ENCODE measurements at regions not wholly inside any gene's neighbourhood (a gene's known extent, or its start where the extent isn't known, plus 50 kb on each side); places are given as distances from the start of the nearest gene placed in this dataset.
A peak's percentile ranks its signal among the peaks of the same experiment; 100 is the strongest.

- H3K4me1 ChIP-seq: peaks cover 3 to 9% (median 5%) of the 10 kb centered on the region in 4 donors
- WGBS, 5 donors: 86 to 96% (median 92%) methylated on average over 18 to 28 of the region's 28 CpGs
- H3K9me3 ChIP-seq: no peaks in the 10 kb centered on the region
- TF ChIP-seq POLR2AphosphoS5 (IDR thresholded peaks at IDR 0.05) (no peak), EP300 (IDR thresholded peaks at IDR 0.05) (no peak), POLR2A (IDR thresholded peaks at IDR 0.05) (no peak)
- TF ChIP-seq, protein P1, sequence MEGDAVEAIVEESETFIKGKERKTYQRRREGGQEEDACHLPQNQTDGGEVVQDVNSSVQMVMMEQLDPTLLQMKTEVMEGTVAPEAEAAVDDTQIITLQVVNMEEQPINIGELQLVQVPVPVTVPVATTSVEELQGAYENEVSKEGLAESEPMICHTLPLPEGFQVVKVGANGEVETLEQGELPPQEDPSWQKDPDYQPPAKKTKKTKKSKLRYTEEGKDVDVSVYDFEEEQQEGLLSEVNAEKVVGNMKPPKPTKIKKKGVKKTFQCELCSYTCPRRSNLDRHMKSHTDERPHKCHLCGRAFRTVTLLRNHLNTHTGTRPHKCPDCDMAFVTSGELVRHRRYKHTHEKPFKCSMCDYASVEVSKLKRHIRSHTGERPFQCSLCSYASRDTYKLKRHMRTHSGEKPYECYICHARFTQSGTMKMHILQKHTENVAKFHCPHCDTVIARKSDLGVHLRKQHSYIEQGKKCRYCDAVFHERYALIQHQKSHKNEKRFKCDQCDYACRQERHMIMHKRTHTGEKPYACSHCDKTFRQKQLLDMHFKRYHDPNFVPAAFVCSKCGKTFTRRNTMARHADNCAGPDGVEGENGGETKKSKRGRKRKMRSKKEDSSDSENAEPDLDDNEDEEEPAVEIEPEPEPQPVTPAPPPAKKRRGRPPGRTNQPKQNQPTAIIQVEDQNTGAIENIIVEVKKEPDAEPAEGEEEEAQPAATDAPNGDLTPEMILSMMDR (IDR thresholded peaks at IDR 0.05): no peak
- no peaks in the 10 kb centered on the region for H3K36me3 ChIP-seq
- peak in 1 of 2 donors; percentile 23 for DNase-seq
- peaks cover 0 to 33% (median 3%) of the 10 kb centered on the region in 3 donors for H3K27me3 ChIP-seq
- H3K4me3 ChIP-seq: no peak overlapping the region
- H3K27ac ChIP-seq: no peak overlapping the region
- intact Hi-C loops (cut with DNase I; ENCODE audit: low total_unique reads): no loop called here
These were observed 190.8 kb upstream of the C14orf180 start for GRCh38 chr14:104388541-104389325.

- DNase-seq: peak in 1 of 2 donors; percentile 23
- Histone ChIP-seq H3K9me3 (no peaks in the 10 kb centered on the region), H3K4me1 (peaks cover 2 to 12% (median 6%) of the 10 kb centered on the region in 4 donors), H3K27ac (no peak overlapping the region), H3K4me3 (no peak overlapping the region), H3K36me3 (no peaks in the 10 kb centered on the region), H3K27me3 (peaks cover 0 to 33% (median 3%) of the 10 kb centered on the region in 3 donors)
- TF ChIP-seq POLR2A (IDR thresholded peaks at IDR 0.05): no peak
- TF ChIP-seq EP300 (IDR thresholded peaks at IDR 0.05): no peak
- TF ChIP-seq POLR2AphosphoS5 (IDR thresholded peaks at IDR 0.05): no peak
- TF ChIP-seq, protein P1 (IDR thresholded peaks at IDR 0.05): no peak
- WGBS, 5 donors: 73 to 80% (median 77%) methylated on average over 23 to 28 of the region's 28 CpGs
- intact Hi-C loops (cut with DNase I; ENCODE audit: low total_unique reads): no loop called here
These were observed 190.0 kb upstream of the C14orf180 start for GRCh38 chr14:104389326-104390220.

- Histone ChIP-seq H3K27me3 (peaks cover 0 to 30% (median 0%) of the 10 kb centered on the region in 3 donors), H3K27ac (no peak overlapping the region), H3K36me3 (no peaks in the 10 kb centered on the region), H3K4me1 (peaks cover 2 to 12% (median 6%) of the 10 kb centered on the region in 4 donors), H3K4me3 (no peak overlapping the region), H3K9me3 (no peaks in the 10 kb centered on the region)
- intact Hi-C loops (cut with DNase I; ENCODE audit: low total_unique reads): no loop called here
- DNase-seq: no peak
- WGBS, 5 donors: 88 to 93% (median 90%) methylated on average over 24 to 27 of the region's 27 CpGs
- TF ChIP-seq POLR2A (IDR thresholded peaks at IDR 0.05): no peak
- no peak for TF ChIP-seq POLR2AphosphoS5 (IDR thresholded peaks at IDR 0.05)
- TF ChIP-seq EP300 (IDR thresholded peaks at IDR 0.05): no peak
- TF ChIP-seq, protein P1 (IDR thresholded peaks at IDR 0.05): no peak
These were observed 189.2 kb upstream of the C14orf180 start for GRCh38 chr14:104390221-104390931.
